GM12878 (cell line): ENCODE measurements at regions not wholly inside any gene's neighbourhood (a gene's known extent, or its start where the extent isn't known, plus 50 kb on each side); places are given as distances from the start of the nearest gene placed in this dataset. TPM values are rescaled to one million over a fixed set of nuclear protein-coding genes. Genes with fewer than 3 reads are reported as not detected.

Experiments used
- ATAC-seq: fragments of 200-7000 bp; cut with Tn5 transposase; 3 replicates; pipeline ENCODE4 v1.9.1; 2020; ENCODE audit warnings: mild to moderate bottlenecking, moderate library complexity
- BruUV-seq: library from RNA; stranded (reverse); fragments of 400-500 nt; replicated peaks from 2 replicates; lab custom pipeline; 2021; lab: Mats Ljungman, UMichigan
- CTCF ChIA-PET: fragments of 300-600 bp; sonication (Branson Sonifier 250); formaldehyde crosslinking; extraction: SDS; loops from one replicate; lab custom pipeline; 2021; ENCODE audit warnings: inconsistent platforms; lab: Yijun Ruan, JAX
- POLR2A ChIA-PET: fragments of 350-600 bp; formaldehyde crosslinking; extraction: SDS; loops from one replicate; lab custom pipeline; 2021; ENCODE audit warnings: inconsistent platforms; lab: Charles Lee
- RAD21 ChIA-PET: fragments of 300-600 bp; sonication (Branson Sonifier 250); formaldehyde crosslinking; loops from one replicate; lab custom pipeline; 2023; ENCODE audit warnings: antibody characterized with exemption; ENCODE audit not compliant: unreplicated experiment; lab: Charles Lee
- SMC1A ChIA-PET: fragments of 300-600 bp; sonication (Branson Sonifier 250); formaldehyde crosslinking; loops from one replicate; lab custom pipeline; 2023; ENCODE audit not compliant: unreplicated experiment, uncharacterized antibody; lab: Charles Lee
- DNase-seq: peaks from one replicate; pipeline ENCODE4 v3.0.0-alpha.2; 2011; ENCODE audit warnings: low read depth, low spot score
- FAIRE-seq: peaks from 3 replicates; lab custom pipeline; 2011; peaks lifted over from hg19 to GRCh38; lab: Jason Lieb, UNC
- H2AFZ ChIP-seq: 2 replicates; pipeline ENCODE4 v1.6.0; 2011; ENCODE audit warnings: low read depth, low read length, control low read depth; ENCODE audit not compliant: control insufficient read depth
- H3K27ac ChIP-seq: 2 replicates; pipeline ENCODE4 v1.5.1; 2011; ENCODE audit warnings: control low read depth; ENCODE audit not compliant: control insufficient read depth, insufficient read depth
- H3K27me3 ChIP-seq, 2 experiments: replicated peaks in 1 of 2; 2 replicates each; pipeline versions ENCODE4 v1.6.0 to v1.6.1; 2011; ENCODE audit warnings: low read length in 1 of 2; ENCODE audit not compliant: control insufficient read depth in 2 of 2, insufficient read depth in 2 of 2
- H3K36me3 ChIP-seq, 2 experiments: 2 replicates each; pipeline ENCODE4 v1.5.1; 2011; ENCODE audit warnings: low read length in 1 of 2; ENCODE audit not compliant: control insufficient read depth in 2 of 2, insufficient read depth in 2 of 2
- H3K4me1 ChIP-seq: 2 replicates; pipeline ENCODE4 v1.6.1; 2011; ENCODE audit warnings: mild to moderate bottlenecking, low read length, moderate library complexity, mixed read lengths; ENCODE audit not compliant: control insufficient read depth, insufficient read depth
- H3K4me2 ChIP-seq: 2 replicates; pipeline ENCODE4 v1.6.0; 2011; ENCODE audit warnings: control low read depth; ENCODE audit not compliant: control insufficient read depth, insufficient read depth
- H3K4me3 ChIP-seq: fragments of 200-600 bp; sonication (generic); 2 replicates; pipeline ENCODE4 v1.5.1; 2016
- H3K79me2 ChIP-seq: 2 replicates; pipeline ENCODE4 v1.6.0; 2011; ENCODE audit warnings: low read length; ENCODE audit not compliant: control insufficient read depth, insufficient read depth
- H3K9ac ChIP-seq: 2 replicates; pipeline ENCODE4 v1.8.0; 2011; ENCODE audit warnings: low read length, control low read depth, mixed read lengths; ENCODE audit not compliant: control insufficient read depth, insufficient read depth
- H3K9me3 ChIP-seq: replicated peaks from 3 replicates; pipeline ENCODE4 v1.5.1; 2011; ENCODE audit warnings: mild to moderate bottlenecking, low read length; ENCODE audit not compliant: control insufficient read depth, insufficient read depth
- H4K20me1 ChIP-seq: 2 replicates; pipeline ENCODE4 v1.6.0; 2011; ENCODE audit not compliant: control insufficient read depth, insufficient read depth
- CHD2 ChIP-seq: IDR thresholded peaks from 2 replicates; pipeline ENCODE4 v1.6.1; 2011; ENCODE audit warnings: low read depth, low read length, improper control_type of control experiment, borderline replicate concordance
- EED ChIP-seq: sonication (generic); IDR thresholded peaks from 2 replicates; pipeline ENCODE4 v1.6.1; 2016; ENCODE audit warnings: antibody characterized with exemption, low read depth
- EGR1 ChIP-seq, 2 experiments: IDR thresholded peaks; 1 replicate in 1 of 2; 2 replicates in 1 of 2; pipeline ENCODE4 v1.6.1; 2011 to 2012; ENCODE audit warnings: low read depth in 2 of 2, low read length in 2 of 2, borderline replicate concordance in 1 of 2, mild to moderate bottlenecking in 1 of 2, moderate library complexity in 1 of 2
- ESRRA ChIP-seq: IDR thresholded peaks from 2 replicates; pipeline ENCODE4 v1.6.1; 2012; ENCODE audit warnings: mild to moderate bottlenecking, low read length, improper control_type of control experiment
- HDGF ChIP-seq: fragments of 450-650 bp; IDR thresholded peaks from 2 replicates; pipeline ENCODE4 v1.6.1; 2016; ENCODE audit warnings: antibody characterized with exemption
- KDM1A ChIP-seq: fragments of 200-600 bp; sonication (generic); IDR thresholded peaks from 2 replicates; pipeline ENCODE4 v1.6.1; 2016; ENCODE audit warnings: borderline replicate concordance
- NFIC ChIP-seq: IDR thresholded peaks from 2 replicates; pipeline ENCODE4 v1.6.1; 2012; ENCODE audit warnings: low read depth, mild to moderate bottlenecking, inconsistent platforms, low read length, moderate library complexity
- NR2C2 ChIP-seq: IDR thresholded peaks from 2 replicates; pipeline ENCODE4 v1.6.1; 2011; ENCODE audit warnings: borderline replicate concordance, low read depth; ENCODE audit not compliant: control insufficient read depth, insufficient read length
- RBBP5 ChIP-seq: fragments of 200-600 bp; sonication (generic); conservative IDR thresholded peaks from 2 replicates; pipeline ENCODE4 v1.6.1; 2016
- RCOR1 ChIP-seq: conservative IDR thresholded peaks from 2 replicates; pipeline ENCODE4 v1.6.1; 2012; ENCODE audit warnings: low read depth, low read length, improper control_type of control experiment
- RELA ChIP-seq: fragments of 450-650 bp; IDR thresholded peaks from 2 replicates; pipeline ENCODE4 v1.8.0; 2014; ENCODE audit warnings: borderline replicate concordance; ENCODE audit not compliant: partially characterized antibody
- SMAD1 ChIP-seq: fragments of 450-650 bp; IDR thresholded peaks from 2 replicates; pipeline ENCODE4 v1.6.1; 2018; ENCODE audit warnings: mild to moderate bottlenecking, low read depth; ENCODE audit not compliant: partially characterized antibody
- TAF1 ChIP-seq: IDR thresholded peaks from 2 replicates; pipeline ENCODE4 v1.6.1; 2011; ENCODE audit warnings: mild to moderate bottlenecking, low read depth, low read length, borderline replicate concordance
- WRNIP1 ChIP-seq: IDR thresholded peaks from 2 replicates; pipeline ENCODE4 v1.6.1; 2011; ENCODE audit warnings: low read depth, low read length, improper control_type of control experiment, borderline replicate concordance
- ZNF274 ChIP-seq: IDR thresholded peaks from one replicate; pipeline ENCODE4 v1.8.0; 2011; ENCODE audit not compliant: insufficient read length, insufficient read depth
- ZSCAN29 ChIP-seq: fragments of 450-650 bp; IDR thresholded peaks from 2 replicates; pipeline ENCODE4 v1.6.1; 2017; ENCODE audit warnings: mild to moderate bottlenecking, moderate library complexity
- WGBS: methylation state at CpG from one replicate; pipeline ENCODE4 v1.1.6; 2016; ENCODE audit warnings: low lambda C conversion rate; ENCODE audit not compliant: insufficient replicate concordance, insufficient coverage; ENCODE audit errors: missing lambda C conversion rate; 5-methylcytosine and 5-hydroxymethylcytosine counted together
- in situ Hi-C: fragments of 300-500 bp; cut with MboI; formaldehyde crosslinking; loops from 9 replicates; pipeline ENCODE4 v1.14.3; 2018; ENCODE audit warnings: mixed read lengths
- intact Hi-C: fragments of 100-400 bp; cut with micrococcal nuclease; formaldehyde crosslinking; loops from one replicate; pipeline ENCODE4 v1.14.2; 2022; ENCODE audit not compliant: unreplicated experiment
- small RNA-seq: library from RNA; depleted of rRNA; stranded (forward); fragments of <200 nt; gene quantifications from one replicate; pipeline ENCODE3, GENCODE V24; 2014

- POLR2A ChIA-PET: no interaction called here
- no peak for TF ChIP-seq WRNIP1
- no peak for TF ChIP-seq NR2C2
- no peak for TF ChIP-seq TAF1
- no peak for TF ChIP-seq CHD2
- TF ChIP-seq ESRRA: no peak
- no peak for TF ChIP-seq ZSCAN29
- no peak for TF ChIP-seq NFIC
- TF ChIP-seq RBBP5: no peak
- no peak for TF ChIP-seq SMAD1
- TF ChIP-seq RCOR1: no peak
- TF ChIP-seq HDGF: no peak
- no peak for TF ChIP-seq EED
- no peak for TF ChIP-seq KDM1A
- no peak for TF ChIP-seq RELA
- no peak for TF ChIP-seq ZNF274
- TF ChIP-seq EGR1 (IDR thresholded peaks at IDR 0.05; ENCODE audit: borderline replicate concordance in 1 of 2, low read depth in 2 of 2, low read length in 2 of 2): no peak
- TF ChIP-seq, all 136 proteins: peak for 0
- H3K9ac ChIP-seq: no peak overlapping the region
- no peaks in the 10 kb centered on the region for H3K36me3 ChIP-seq
- FAIRE-seq (no peak), ATAC-seq (no peak), DNase-seq (no peak)
- ChIA-PET CTCF (no interaction called here), RAD21 (no interaction called here), SMC1A (interaction anchor here (0.7 kb wide), 2 partner anchors 20 to 44 kb away, joined by 3 read pairs; no protein-coding TSS in a partner anchor)
- H3K27ac ChIP-seq: no peak overlapping the region
- no peaks in the 10 kb centered on the region for H3K27me3 ChIP-seq
- H3K4me2 ChIP-seq: no peak overlapping the region
- no peak overlapping the region for H2AFZ ChIP-seq
- H3K9me3 ChIP-seq: no peaks in the 10 kb centered on the region
- 33% methylated on average over 4 of the region's 4 CpGs for WGBS
- H3K4me3 ChIP-seq: no peak overlapping the region
- H4K20me1 ChIP-seq: no peaks in the 10 kb centered on the region
- intact Hi-C loops: no loop called here
- H3K4me1 ChIP-seq: no peaks in the 10 kb centered on the region
- in situ Hi-C loops: no loop called here
- H3K79me2 ChIP-seq: no peaks in the 10 kb centered on the region
- no TSS peak for BruUV-seq
Measured at GRCh38 chr12:86312232-86312631, 56.0 kb upstream of the MGAT4C start.

Small RNA genes in the stretch of these regions (small RNA-seq; reads per million reads assigned to genes)
- gene AC079598.2 (not detected), gene AC079598.3 (not detected), gene AC079598.4 (not detected), gene CYCSP30 (not detected)
